Urinary bladder (tissue), 3 donors: ENCODE measurements at regions not wholly inside any gene's neighbourhood (a gene's known extent, or its start where the extent isn't known, plus 50 kb on each side); places are given as distances from the start of the nearest gene placed in this dataset.

ENCODE experiments used
- DNase-seq: peaks from one replicate; pipeline ENCODE4 v3.0.0-alpha.2; 2015; ENCODE audit errors: extremely low spot score
- H3K27ac ChIP-seq: one replicate; pipeline ENCODE4 v1.5.1; 2013; ENCODE audit warnings: low read depth, mild to moderate bottlenecking, moderate library complexity
- H3K36me3 ChIP-seq: one replicate; pipeline ENCODE4 v1.6.1; 2013; ENCODE audit warnings: mild to moderate bottlenecking, moderate library complexity; ENCODE audit not compliant: insufficient read depth
- H3K4me1 ChIP-seq: one replicate; pipeline ENCODE4 v1.6.1; 2013; ENCODE audit warnings: mild to moderate bottlenecking, moderate library complexity; ENCODE audit not compliant: insufficient read depth
- H3K4me3 ChIP-seq: one replicate; pipeline ENCODE4 v1.5.1; 2013; ENCODE audit warnings: low read depth, low read length
- WGBS: extraction: QIAGEN DNeasy Blood & Tissue Kit; methylation state at CpG from one replicate; pipeline ENCODE4 v1.1.7; 2013; 5-methylcytosine and 5-hydroxymethylcytosine counted together
- donor health status: healthy with polysubstance abuse.
- donor health status: healthy.

DNA sequence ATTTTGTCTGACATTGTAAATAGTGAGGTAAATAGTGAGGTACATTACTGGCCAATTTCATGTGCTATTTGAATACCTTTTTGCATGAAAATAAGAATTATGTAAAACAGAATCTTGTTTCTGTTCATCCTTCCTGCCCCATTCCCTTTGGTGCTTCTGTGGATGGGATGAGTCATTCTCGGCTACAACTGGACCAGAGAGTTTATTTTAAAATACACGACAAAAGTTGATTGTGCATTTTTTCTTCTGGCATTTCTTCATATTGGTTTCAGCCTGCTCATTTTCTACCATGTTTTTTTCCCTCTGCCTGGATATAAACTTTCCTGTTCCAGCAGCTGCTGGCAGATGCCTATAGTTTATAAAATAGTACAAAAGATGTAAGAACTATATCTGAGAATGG is 107.5 kb downstream of the CYSLTR2 start:
- H3K4me3 ChIP-seq = no peak overlapping the region
- H3K36me3 ChIP-seq = no peaks in the 10 kb centered on the region
- no peak for DNase-seq
- no peak overlapping the region for H3K27ac ChIP-seq
- no peaks in the 10 kb centered on the region for H3K4me1 ChIP-seq
- 55% methylated on average over 2 of the region's 2 CpGs for WGBS

DNA sequence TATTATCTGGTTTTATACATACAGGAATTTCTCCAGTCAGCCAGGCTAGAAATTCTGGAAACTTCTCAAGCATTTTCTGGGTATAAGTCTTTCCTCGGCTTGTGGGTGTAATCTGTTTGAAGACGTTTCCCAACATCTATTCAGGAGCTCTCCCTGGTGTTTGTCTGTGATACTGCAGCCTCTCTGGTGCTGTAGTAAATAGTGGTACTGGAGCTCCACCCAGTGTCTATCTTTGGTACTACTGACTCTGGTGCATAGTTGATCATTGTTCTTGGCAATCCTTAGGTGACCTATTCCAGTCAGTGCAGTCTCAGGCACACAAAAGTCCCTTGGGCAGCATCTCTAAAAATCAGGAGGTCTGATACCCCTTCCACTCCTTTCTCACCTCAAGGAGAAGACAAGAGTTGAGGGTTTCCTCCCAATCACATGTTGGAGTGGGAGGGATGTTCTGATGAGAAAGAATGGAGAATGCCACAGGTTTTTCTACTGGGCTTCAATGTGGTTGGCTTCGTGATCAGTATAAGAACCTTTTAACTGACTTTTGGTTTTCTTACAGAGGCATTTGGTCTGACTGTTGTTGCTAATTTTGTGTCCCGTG is 115.5 kb downstream of the CYSLTR2 start:
- Histone ChIP-seq H3K36me3 (no peaks in the 10 kb centered on the region), H3K4me3 (no peak overlapping the region), H3K4me1 (no peaks in the 10 kb centered on the region), H3K27ac (no peak overlapping the region)
- 40% methylated on average over 4 of the region's 4 CpGs for WGBS
- DNase-seq = peak; percentile 49

DNA sequence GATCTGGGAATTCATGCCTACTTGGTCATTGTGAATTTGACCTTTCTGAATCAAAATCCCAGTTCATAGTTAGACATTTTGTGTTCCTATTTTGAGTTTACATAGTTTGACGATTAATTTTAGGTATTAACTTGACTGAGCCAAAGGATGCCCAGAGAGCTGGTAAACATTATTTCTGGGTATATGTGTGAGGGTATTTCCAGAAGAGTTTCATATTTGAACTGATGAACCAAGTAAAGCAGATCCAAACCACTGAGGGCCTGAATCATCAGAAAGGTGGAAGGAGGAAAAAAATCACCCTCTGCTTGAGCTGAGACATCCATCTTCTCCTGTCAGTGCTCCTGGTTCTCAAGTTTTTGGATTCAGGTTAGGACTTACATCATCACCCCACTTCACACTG is 116.6 kb downstream of the CYSLTR2 start:
- Histone ChIP-seq H3K4me1 (no peaks in the 10 kb centered on the region), H3K4me3 (no peak overlapping the region), H3K27ac (no peak overlapping the region), H3K36me3 (no peaks in the 10 kb centered on the region)
- no peak for DNase-seq
- WGBS = 91% methylated on average over 1 of the region's 1 CpG

DNA sequence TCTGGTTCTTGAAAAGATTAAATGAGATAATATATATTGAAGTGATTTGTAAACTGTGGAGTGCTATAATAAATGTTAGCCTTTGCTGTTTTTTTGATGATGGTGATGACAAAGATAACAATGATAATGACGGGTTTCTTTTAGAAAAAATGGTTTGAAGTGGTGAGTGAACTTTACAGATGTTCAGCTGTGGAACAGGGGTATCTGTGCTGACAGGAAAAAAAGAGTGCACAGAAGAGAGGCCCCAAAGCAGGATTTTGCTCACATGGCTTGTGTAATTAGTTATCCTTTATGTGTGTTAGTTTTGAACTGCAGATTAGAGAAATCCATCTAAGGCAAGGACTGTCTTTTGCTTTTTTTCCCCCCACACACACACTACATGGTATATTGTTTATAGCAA is 119.2 kb downstream of the CYSLTR2 start:
- no peak for DNase-seq
- no peaks in the 10 kb centered on the region for H3K4me1 ChIP-seq
- no peak overlapping the region for H3K4me3 ChIP-seq
- WGBS = 42% methylated on average over 1 of the region's 1 CpG
- H3K27ac ChIP-seq = no peak overlapping the region
- H3K36me3 ChIP-seq = no peaks in the 10 kb centered on the region

DNA sequence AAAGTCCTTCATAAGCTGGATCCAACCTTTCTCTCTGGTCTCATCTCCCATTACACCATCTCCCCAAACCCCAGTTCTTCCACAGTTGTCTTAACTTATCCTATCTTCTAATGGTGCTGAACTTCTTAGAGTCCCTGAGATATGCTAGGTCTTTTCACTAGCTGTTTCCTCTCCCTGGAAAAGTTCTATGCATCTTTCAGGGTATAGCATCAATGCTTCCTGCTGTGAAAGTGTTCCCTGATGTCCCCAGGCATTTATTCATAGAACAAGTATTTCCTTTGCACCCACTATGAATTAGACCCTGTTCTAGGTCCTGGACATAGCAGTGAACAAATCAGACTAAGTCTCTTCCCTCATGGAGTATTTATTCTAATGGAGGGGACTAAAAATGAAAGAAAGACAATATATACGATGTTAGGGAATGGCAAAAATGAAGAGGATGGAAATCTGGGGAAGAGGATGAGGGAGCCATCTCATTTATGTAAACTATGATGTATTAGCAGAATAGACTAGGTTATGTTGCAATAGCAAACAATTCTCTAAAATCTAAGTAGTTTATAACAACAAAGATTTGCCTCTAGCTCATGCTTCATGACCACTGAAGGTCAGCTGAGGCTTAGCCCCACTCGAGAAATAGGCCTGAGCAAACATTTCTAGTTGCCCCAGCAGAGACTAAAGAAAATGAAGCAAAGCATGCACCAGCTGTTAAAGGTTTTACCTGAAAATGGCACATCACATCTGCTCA is 120.0 kb downstream of the CYSLTR2 start:
- DNase-seq = no peak
- H3K4me1 ChIP-seq = no peaks in the 10 kb centered on the region
- no peak overlapping the region for H3K27ac ChIP-seq
- H3K4me3 ChIP-seq = no peak overlapping the region
- 69% methylated on average over 2 of the region's 2 CpGs for WGBS
- H3K36me3 ChIP-seq = no peaks in the 10 kb centered on the region

DNA sequence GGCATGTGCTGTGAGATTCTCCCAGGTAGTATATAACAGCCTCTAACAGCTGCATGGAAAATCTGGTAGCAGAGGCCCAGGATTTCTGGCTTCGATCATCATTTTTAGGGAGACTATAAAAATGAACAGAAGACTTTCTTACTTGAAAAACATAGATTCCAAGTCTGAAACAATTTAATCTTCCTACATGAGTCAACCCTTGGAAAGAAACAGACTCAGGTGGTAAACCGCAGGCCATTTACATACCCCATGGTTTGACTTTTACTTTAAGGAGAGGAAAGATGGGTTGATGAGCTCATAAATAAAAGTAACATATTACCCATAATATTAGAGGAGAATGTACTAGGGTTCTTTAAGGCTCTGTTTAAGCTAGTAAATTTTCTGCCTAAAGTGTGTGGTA is 121.6 kb downstream of the CYSLTR2 start:
- Histone ChIP-seq H3K4me3 (no peak overlapping the region), H3K27ac (no peak overlapping the region), H3K4me1 (no peaks in the 10 kb centered on the region), H3K36me3 (no peaks in the 10 kb centered on the region)
- WGBS = 89% methylated on average over 2 of the region's 2 CpGs
- no peak for DNase-seq

DNA sequence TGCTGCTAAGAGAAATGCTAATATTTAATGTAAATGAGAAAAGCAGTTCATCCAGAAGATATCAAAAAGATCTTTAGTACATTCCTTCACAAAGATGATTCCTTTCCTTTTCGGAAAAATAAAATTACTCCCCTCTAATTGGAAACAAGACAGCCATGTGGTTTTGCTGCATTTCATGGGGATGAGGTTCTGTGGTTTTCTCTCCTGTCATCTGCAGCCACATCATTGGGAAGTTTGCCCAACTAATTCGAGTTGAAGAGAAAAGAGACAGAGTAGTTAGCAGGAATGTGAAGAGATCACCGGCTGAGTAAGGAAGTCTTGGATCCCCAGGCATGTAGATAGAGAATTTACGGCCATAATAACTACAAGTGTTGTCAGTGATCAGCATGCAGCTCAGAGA is 122.1 kb downstream of the CYSLTR2 start:
- Histone ChIP-seq H3K4me3 (no peak overlapping the region), H3K4me1 (no peaks in the 10 kb centered on the region), H3K27ac (no peak overlapping the region), H3K36me3 (no peaks in the 10 kb centered on the region)
- WGBS = 38% methylated on average over 4 of the region's 4 CpGs
- no peak for DNase-seq

DNA sequence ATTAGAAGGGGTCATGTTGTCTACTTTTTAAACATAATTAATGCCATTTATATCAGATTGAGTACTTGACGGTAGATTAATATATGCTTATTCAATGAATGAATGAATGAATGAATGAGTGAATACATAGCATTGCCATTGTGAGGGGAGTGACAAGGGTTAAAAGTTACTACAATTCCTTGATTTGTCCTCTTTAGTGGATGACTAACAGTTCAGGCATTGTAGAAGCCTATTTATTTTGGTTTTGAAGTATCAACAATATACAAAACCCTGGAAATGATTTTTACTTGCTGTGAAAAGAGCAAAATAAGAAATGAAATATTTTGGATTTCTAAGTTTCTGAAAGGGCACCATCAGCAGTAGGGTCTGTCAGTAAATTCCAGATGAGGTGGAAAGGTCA is 122.7 kb downstream of the CYSLTR2 start:
- no peak for DNase-seq
- Histone ChIP-seq H3K4me3 (no peak overlapping the region), H3K27ac (no peak overlapping the region), H3K36me3 (no peaks in the 10 kb centered on the region), H3K4me1 (no peaks in the 10 kb centered on the region)
- 92% methylated on average over 1 of the region's 1 CpG for WGBS

DNA sequence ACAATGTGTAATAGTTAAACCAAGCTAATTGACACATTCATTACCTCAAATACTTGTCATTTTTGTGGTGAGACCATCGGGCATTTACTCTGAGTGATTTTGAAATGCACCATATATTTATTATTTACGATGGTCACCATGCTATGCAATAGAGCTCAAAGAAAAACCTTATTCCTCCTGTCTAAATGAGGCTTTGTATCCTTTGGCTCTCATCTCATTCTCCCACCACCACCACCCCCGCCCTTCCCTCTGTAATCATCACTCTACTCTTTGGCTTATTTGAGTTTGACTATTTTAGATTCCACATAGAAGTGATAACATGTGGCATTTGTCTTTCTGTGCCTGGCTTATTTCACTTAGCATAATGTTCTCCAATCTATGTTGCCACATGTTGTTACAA is 124.9 kb downstream of the CYSLTR2 start:
- Histone ChIP-seq H3K4me3 (no peak overlapping the region), H3K4me1 (no peaks in the 10 kb centered on the region), H3K27ac (no peak overlapping the region), H3K36me3 (no peaks in the 10 kb centered on the region)
- 81% methylated on average over 3 of the region's 3 CpGs for WGBS
- DNase-seq = no peak

DNA sequence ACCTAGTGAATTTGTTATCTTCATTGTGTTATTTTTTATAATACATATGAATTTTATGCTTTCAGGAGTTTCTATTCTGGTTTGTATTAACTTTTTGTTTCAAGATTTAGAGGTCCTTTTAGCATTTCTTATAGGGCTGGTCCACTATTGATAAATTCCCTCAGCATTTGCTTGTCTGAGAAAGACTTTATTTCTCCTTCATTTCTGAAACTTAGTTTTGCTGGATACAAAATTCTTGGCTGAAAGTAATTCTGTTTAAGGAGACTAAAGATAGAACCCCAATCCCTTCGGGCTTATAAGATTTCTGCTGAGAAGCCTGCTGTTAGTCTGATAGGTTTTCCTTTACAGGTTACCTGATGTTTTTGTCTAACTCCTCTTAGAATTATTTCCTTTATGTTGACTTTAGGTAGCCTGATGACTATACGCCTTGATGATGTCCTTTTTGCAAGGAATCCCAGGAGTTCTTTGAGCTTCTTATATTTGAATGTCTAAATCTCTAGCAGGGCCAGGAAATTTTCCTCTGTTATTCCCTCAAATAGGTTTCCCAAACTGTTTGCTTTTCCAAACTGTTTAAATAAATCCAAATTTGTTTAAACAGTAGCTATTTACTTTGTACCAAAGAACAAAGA is 127.1 kb downstream of the CYSLTR2 start:
- 97% methylated on average over 2 of the region's 2 CpGs for WGBS
- Histone ChIP-seq H3K27ac (no peak overlapping the region), H3K4me1 (no peaks in the 10 kb centered on the region), H3K36me3 (no peaks in the 10 kb centered on the region), H3K4me3 (no peak overlapping the region)
- DNase-seq = no peak

DNA sequence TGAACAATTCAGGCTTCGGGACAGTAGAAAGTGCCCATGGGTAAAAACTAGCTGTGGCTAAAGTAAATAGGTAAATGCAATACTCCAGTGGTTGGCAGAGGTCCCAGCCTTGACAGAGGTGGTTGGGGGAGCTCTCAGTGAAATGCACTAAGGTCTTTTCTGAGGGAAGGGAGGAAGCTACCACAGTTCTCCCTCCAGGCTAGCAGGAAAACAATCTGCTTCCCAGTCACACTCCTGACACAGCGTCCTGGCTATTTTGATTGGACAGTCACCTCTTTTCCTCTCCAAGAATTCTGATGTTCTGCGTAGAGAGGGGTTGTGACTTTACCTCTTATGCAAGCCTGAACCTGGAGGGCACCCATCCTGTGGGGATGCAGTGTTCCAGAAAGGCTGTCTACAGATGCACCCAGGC is 128.7 kb downstream of the CYSLTR2 start:
- Histone ChIP-seq H3K4me3 (no peak overlapping the region), H3K4me1 (no peaks in the 10 kb centered on the region), H3K36me3 (no peaks in the 10 kb centered on the region), H3K27ac (no peak overlapping the region)
- no peak for DNase-seq
- WGBS = 87% methylated on average over 3 of the region's 3 CpGs

DNA sequence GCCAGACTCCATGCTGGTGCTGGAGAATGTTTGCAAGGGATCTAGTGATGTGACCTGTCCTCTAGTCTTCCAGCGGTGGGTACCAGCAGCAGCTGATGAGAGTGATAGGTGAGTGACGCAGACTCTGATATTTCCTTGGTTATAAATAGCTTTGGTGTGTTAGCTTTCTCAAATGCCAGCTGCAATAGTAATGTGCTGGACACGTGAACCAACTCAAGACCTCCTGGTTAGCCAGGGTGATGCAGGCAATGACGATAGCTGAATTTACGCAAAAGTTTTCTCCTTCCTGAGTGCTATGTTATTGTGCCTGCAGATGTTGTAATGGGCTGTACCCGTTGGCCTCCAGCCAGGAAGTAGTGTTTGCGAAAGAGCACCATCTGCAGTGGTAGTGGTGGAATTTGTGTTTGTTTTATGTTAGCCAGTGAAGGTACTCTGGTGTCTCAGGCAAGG is 129.5 kb downstream of the CYSLTR2 start:
- H3K27ac ChIP-seq = no peak overlapping the region
- DNase-seq = no peak
- 54% methylated on average over 7 of the region's 7 CpGs for WGBS
- H3K4me1 ChIP-seq = no peaks in the 10 kb centered on the region
- H3K4me3 ChIP-seq = no peak overlapping the region
- no peaks in the 10 kb centered on the region for H3K36me3 ChIP-seq

DNA sequence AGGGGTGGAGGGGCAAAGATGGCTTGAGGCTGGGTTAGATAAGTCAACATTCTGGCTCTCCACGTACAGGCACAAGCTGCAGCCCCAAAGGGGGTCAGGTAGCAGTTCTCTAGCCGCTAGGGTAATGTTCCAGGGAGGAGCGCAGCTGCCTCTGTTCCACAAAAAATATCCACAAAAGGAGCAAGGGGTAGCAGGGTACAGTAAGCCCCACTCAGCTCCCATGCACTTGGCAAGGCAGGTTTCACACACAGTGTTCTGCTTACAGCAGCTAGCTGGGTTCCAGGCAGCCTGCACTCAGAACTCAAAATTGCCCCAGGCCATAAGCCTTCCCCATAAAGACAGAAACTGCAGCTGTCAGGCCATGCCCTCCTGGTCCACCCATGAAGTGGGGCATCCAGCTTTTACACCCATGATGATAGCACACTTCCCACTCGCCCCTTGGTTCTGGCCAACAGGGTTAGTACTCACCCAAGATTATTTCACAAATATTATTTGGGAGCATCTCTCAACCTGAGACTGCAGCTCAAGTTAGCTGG is 130.0 kb downstream of the CYSLTR2 start:
- no peak for DNase-seq
- Histone ChIP-seq H3K36me3 (no peaks in the 10 kb centered on the region), H3K4me3 (no peak overlapping the region), H3K4me1 (no peaks in the 10 kb centered on the region), H3K27ac (no peak overlapping the region)
- WGBS = 95% methylated on average over 4 of the region's 4 CpGs

DNA sequence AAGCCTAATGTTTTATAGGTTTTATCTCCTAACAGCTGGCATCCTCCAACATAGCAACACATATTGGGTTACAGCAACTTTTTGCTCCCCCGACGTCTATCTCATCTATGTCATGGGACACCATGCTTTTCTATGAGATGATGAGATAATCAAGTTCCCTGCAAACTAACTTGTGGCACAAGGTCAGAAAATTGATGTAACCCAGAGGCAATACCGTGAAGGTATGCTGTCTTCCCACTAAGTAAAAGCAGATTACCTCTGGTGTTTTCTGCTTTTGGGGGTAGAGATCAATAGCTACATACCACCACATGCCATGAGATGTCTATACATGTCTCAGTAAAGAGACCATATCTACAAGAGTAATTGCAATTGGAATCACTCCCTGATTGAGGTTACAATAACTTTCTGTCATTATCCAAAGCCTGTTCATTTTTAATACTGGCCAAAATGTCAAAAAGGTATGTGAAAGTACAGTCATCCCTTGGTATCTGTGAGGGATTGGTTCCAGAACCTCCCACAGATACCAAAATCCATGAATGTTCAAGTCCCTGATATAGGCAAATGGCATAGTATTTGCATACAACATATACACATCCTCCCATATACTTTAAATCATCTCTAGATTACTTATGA is 131.3 kb downstream of the CYSLTR2 start:
- H3K27ac ChIP-seq = no peak overlapping the region
- H3K36me3 ChIP-seq = no peaks in the 10 kb centered on the region
- WGBS = 56% methylated on average over 3 of the region's 3 CpGs
- no peak for DNase-seq
- H3K4me1 ChIP-seq = no peaks in the 10 kb centered on the region
- no peak overlapping the region for H3K4me3 ChIP-seq
